Upper lobe of left lung (tissue), 6 donors: ENCODE measurements at regions not wholly inside any gene's neighbourhood (a gene's known extent, or its start where the extent isn't known, plus 50 kb on each side); places are given as distances from the start of the nearest gene placed in this dataset.

Experiments
- ATAC-seq, 2 donors: fragments of 200-7000 bp; cut with Tn5 transposase; one replicate each; pipeline ENCODE4 v1.9.1; 2022; ENCODE audit warnings: mild to moderate bottlenecking in 2 of 2, moderate library complexity in 2 of 2; ENCODE audit not compliant: low FRiP score in 2 of 2
- DNase-seq, 2 donors: peaks; one replicate each; pipeline ENCODE4 v3.0.0-alpha.2; 2019 to 2020
- H3K27ac ChIP-seq, 4 donors: fragments of 200-600 bp; sonication (generic); one replicate each; pipeline ENCODE4 v1.5.1; 2016 to 2019
- H3K27me3 ChIP-seq, 4 donors: fragments of 200-600 bp; sonication (generic); one replicate each; pipeline ENCODE4 v1.5.1; 2017 to 2019
- H3K36me3 ChIP-seq, 4 donors: fragments of 200-600 bp; sonication (generic); one replicate each; pipeline ENCODE4 v1.5.1; 2016 to 2019
- H3K4me1 ChIP-seq, 4 donors: fragments of 200-600 bp; sonication (generic); one replicate each; pipeline ENCODE4 v1.5.1; 2018 to 2019
- H3K4me3 ChIP-seq, 4 donors: fragments of 200-600 bp; sonication (generic); one replicate each; pipeline ENCODE4 v1.5.1; 2017 to 2019; ENCODE audit warnings: mild to moderate bottlenecking in 2 of 4, moderate library complexity in 1 of 4
- H3K9me3 ChIP-seq, 4 donors: fragments of 200-600 bp; sonication (generic); one replicate each; pipeline ENCODE4 v1.5.1; 2018 to 2019
- CTCF ChIP-seq, 6 experiments: fragments of 450-650 bp in 4 of 6; fragments of 200-600 bp in 2 of 6; sonication (generic) in 2 of 6; IDR thresholded peaks; one replicate each; pipeline ENCODE4 v1.5.1; 2016 to 2019; ENCODE audit warnings: antibody characterized with exemption in 6 of 6
- EP300 ChIP-seq, 4 donors: sonication (generic); formaldehyde crosslinking; IDR thresholded peaks; one replicate each; pipeline ENCODE4 v1.5.1; 2017; ENCODE audit warnings: antibody characterized with exemption in 4 of 4, control low read depth in 2 of 4
- POLR2A ChIP-seq, 4 donors: fragments of 450-650 bp; IDR thresholded peaks; one replicate each; pipeline ENCODE4 v1.5.1; 2016 to 2017; ENCODE audit warnings: antibody characterized with exemption in 4 of 4, mild to moderate bottlenecking in 2 of 4
- POLR2AphosphoS5 ChIP-seq, 2 donors: sonication (generic); formaldehyde crosslinking; IDR thresholded peaks; one replicate each; pipeline ENCODE4 v1.5.1; 2017; ENCODE audit warnings: antibody characterized with exemption in 2 of 2
- WGBS, 2 donors: methylation state at CpG; one replicate each; pipeline ENCODE4 v1.1.5; 2017 to 2018; 5-methylcytosine and 5-hydroxymethylcytosine counted together
- donor health status: DM: no; HTN: no; CAD: no; lungs with moderate emphysema.
- donor health status: DM: no; HTN: yes; CAD: no; lungs with severe emphysema.

- no peak overlapping the region for H3K27ac ChIP-seq
- WGBS, 2 donors: 82 to 85% methylated on average over 12 of the region's 12 CpGs
- no peak for ATAC-seq
- DNase-seq: no peak
- H3K4me3 ChIP-seq: no peak overlapping the region
- H3K9me3 ChIP-seq: no peaks in the 10 kb centered on the region
- H3K27me3 ChIP-seq: no peaks in the 10 kb centered on the region
- no peaks in the 10 kb centered on the region for H3K36me3 ChIP-seq
- no peak for TF ChIP-seq CTCF (IDR thresholded peaks at IDR 0.05)
- no peak for TF ChIP-seq POLR2AphosphoS5 (IDR thresholded peaks at IDR 0.05)
- TF ChIP-seq POLR2A (IDR thresholded peaks at IDR 0.05): no peak
- no peak for TF ChIP-seq EP300 (IDR thresholded peaks at IDR 0.05)
- H3K4me1 ChIP-seq: peaks cover 26 to 33% (median 31%) of the 10 kb centered on the region in 4 donors
Observed at GRCh38 chr18:70418546-70419311, 129.9 kb downstream of the SOCS6 start.

GRCh38 chr18:70417847-70418246, 129.0 kb downstream of the SOCS6 start:
- no peaks in the 10 kb centered on the region for H3K27me3 ChIP-seq
- H3K4me1 ChIP-seq: peaks cover 21 to 25% (median 23%) of the 10 kb centered on the region in 4 donors
- ATAC-seq (no peak), DNase-seq (no peak)
- TF ChIP-seq POLR2AphosphoS5 (IDR thresholded peaks at IDR 0.05) (no peak), EP300 (IDR thresholded peaks at IDR 0.05) (no peak), CTCF (IDR thresholded peaks at IDR 0.05) (no peak), POLR2A (IDR thresholded peaks at IDR 0.05) (no peak)
- no peaks in the 10 kb centered on the region for H3K36me3 ChIP-seq
- no peak overlapping the region for H3K4me3 ChIP-seq
- no peak overlapping the region for H3K27ac ChIP-seq
- H3K9me3 ChIP-seq: no peaks in the 10 kb centered on the region
- 39 to 62% methylated on average over 5 of the region's 5 CpGs for WGBS, 2 donors

DNA sequence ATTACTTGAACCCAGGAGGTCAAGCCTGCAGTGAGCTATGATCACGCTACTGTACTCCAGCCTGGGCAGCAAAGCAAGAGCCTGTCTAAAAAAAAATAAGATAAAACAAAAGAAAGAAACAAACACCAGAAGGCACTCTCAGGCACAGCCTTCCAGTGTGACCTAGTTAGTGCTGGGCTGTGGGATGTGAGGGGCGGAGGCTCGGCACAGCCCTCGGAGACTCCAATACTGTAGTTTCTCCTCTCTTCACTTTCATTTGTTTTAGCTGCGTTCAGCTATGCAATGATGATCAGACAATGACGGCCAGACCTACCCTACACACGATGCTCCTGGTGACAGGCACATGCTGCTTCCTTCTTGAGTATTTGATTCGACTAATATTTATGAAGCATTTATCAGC, 127.7 kb downstream of the SOCS6 start:
- peaks cover 9 to 12% (median 10%) of the 10 kb centered on the region in 4 donors for H3K4me1 ChIP-seq
- no peak for DNase-seq
- no peak overlapping the region for H3K4me3 ChIP-seq
- 82 to 89% methylated on average over 8 of the region's 8 CpGs for WGBS, 2 donors
- no peak for ATAC-seq
- no peaks in the 10 kb centered on the region for H3K27me3 ChIP-seq
- no peaks in the 10 kb centered on the region for H3K9me3 ChIP-seq
- TF ChIP-seq EP300 (IDR thresholded peaks at IDR 0.05) (no peak), CTCF (IDR thresholded peaks at IDR 0.05) (no peak)
- H3K27ac ChIP-seq: no peak overlapping the region
- no peaks in the 10 kb centered on the region for H3K36me3 ChIP-seq

DNA sequence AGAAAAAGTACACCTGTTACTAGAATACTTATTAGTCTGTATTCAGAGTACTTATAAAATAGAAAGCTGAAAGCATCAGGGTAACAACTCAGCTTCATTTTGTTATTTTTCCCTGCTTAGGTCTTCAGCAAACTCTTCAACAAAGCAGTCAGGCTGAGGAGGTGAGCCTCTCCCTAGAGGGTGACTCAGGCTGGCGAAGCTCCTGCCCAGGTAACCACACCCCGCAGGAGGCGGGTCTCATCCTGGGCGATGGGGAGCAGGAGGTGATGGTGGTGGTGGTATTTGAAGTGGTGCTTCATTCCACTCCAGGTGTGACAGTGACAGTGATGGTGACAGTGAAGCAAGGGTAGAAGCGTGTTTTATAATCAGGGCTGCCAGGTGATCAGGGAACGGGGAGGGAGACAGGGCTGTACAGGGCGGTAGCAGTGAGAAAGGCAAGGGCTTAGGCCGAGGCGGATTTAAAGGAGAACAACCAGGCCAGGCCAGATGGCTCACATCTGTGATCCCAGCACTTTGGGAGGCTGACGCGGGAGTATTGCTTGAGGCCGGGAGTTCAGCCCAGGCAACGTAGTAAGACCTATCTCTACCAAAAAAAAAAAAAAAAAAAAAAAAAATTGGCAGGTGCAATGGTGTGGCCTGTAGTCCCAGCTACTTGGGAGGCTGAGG, 127.1 kb downstream of the SOCS6 start:
- ATAC-seq: no peak
- DNase-seq: no peak
- Histone ChIP-seq H3K27ac (no peak overlapping the region), H3K9me3 (no peaks in the 10 kb centered on the region), H3K27me3 (no peaks in the 10 kb centered on the region), H3K4me3 (no peak overlapping the region), H3K36me3 (no peaks in the 10 kb centered on the region), H3K4me1 (peaks cover 3 to 6% (median 5%) of the 10 kb centered on the region in 4 donors)
- 85% methylated on average over 13 of the region's 13 CpGs for WGBS, 2 donors
- no peak for TF ChIP-seq CTCF (IDR thresholded peaks at IDR 0.05)
